ENCODE measurements at regions not wholly inside any gene's neighbourhood (a gene's known extent, or its start where the extent isn't known, plus 50 kb on each side); places are given as distances from the start of the nearest gene placed in this dataset.
"Not testable (repeated sequence)": the region's sequence is repeated elsewhere in the genome, so short reads cannot be mapped to it uniquely, and the experiment has no call there.

DNA sequence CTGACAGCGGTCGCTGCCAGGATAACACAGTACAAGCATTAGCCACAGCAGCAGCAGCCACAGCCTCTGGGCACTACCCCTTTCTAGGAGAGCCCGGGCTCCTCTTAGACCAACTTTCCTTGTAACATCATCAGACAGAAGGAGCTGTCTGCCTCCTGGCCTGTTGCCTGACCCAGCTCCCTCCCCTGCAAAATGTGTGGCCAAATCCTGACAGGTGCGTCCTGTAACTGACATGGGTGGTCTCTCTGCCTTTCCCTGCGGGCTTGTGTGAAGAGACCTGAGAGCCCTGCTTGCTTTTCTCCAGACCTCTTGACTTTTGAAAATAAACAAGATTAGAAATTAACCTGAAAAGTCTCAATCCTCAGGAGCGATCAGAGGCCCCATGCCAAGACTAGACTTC lies 824.9 kb downstream of the RAPGEF2 start:
- Histone ChIP-seq H3K9ac (ENCODE audit: control insufficient read depth, insufficient read depth, low read length) (no peak overlapping the region), H2AFZ (ENCODE audit: control insufficient read depth, low read depth, low read length) (no peak overlapping the region), H3K4me1 (ENCODE audit: control insufficient read depth, insufficient read depth, low read length) (no peaks in the 10 kb centered on the region), H3K4me3 (no peak overlapping the region), H3K79me2 (ENCODE audit: control insufficient read depth, insufficient read depth, low read length) (no peaks in the 10 kb centered on the region), H4K20me1 (ENCODE audit: control insufficient read depth, insufficient read depth) (no peaks in the 10 kb centered on the region), H3K4me2 (ENCODE audit: control insufficient read depth, insufficient read depth) (no peak overlapping the region), H3K9me3 (replicated peaks; ENCODE audit: control insufficient read depth, insufficient read depth, low read length) (no peaks in the 10 kb centered on the region; the same call in 2 of the 3 replicates), H3K27ac (ENCODE audit: control insufficient read depth, insufficient read depth) (no peak overlapping the region), H3K36me3 (ENCODE audit: control insufficient read depth in 2 of 2, insufficient read depth in 2 of 2, low read length in 1 of 2) (no peaks in the 10 kb centered on the region), H3K27me3 (replicated peaks in 1 of 2; ENCODE audit: control insufficient read depth in 2 of 2, insufficient read depth in 2 of 2, low read length in 1 of 2) (no peaks in the 10 kb centered on the region)
- no peak for DNase-seq (ENCODE audit: low read depth, low spot score)
- in situ Hi-C loops (cut with MboI) (no loop called here), intact Hi-C loops (cut with micrococcal nuclease; ENCODE audit: unreplicated experiment) (no loop called here)
- TF ChIP-seq, protein P1, sequence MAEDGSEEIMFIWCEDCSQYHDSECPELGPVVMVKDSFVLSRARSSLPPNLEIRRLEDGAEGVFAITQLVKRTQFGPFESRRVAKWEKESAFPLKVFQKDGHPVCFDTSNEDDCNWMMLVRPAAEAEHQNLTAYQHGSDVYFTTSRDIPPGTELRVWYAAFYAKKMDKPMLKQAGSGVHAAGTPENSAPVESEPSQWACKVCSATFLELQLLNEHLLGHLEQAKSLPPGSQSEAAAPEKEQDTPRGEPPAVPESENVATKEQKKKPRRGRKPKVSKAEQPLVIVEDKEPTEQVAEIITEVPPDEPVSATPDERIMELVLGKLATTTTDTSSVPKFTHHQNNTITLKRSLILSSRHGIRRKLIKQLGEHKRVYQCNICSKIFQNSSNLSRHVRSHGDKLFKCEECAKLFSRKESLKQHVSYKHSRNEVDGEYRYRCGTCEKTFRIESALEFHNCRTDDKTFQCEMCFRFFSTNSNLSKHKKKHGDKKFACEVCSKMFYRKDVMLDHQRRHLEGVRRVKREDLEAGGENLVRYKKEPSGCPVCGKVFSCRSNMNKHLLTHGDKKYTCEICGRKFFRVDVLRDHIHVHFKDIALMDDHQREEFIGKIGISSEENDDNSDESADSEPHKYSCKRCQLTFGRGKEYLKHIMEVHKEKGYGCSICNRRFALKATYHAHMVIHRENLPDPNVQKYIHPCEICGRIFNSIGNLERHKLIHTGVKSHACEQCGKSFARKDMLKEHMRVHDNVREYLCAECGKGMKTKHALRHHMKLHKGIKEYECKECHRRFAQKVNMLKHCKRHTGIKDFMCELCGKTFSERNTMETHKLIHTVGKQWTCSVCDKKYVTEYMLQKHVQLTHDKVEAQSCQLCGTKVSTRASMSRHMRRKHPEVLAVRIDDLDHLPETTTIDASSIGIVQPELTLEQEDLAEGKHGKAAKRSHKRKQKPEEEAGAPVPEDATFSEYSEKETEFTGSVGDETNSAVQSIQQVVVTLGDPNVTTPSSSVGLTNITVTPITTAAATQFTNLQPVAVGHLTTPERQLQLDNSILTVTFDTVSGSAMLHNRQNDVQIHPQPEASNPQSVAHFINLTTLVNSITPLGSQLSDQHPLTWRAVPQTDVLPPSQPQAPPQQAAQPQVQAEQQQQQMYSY (CRISPR knock-in tag; IDR thresholded peaks at IDR 0.05): no peak
- TF ChIP-seq, protein P2, sequence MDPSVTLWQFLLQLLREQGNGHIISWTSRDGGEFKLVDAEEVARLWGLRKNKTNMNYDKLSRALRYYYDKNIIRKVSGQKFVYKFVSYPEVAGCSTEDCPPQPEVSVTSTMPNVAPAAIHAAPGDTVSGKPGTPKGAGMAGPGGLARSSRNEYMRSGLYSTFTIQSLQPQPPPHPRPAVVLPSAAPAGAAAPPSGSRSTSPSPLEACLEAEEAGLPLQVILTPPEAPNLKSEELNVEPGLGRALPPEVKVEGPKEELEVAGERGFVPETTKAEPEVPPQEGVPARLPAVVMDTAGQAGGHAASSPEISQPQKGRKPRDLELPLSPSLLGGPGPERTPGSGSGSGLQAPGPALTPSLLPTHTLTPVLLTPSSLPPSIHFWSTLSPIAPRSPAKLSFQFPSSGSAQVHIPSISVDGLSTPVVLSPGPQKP (IDR thresholded peaks at IDR 0.05; ENCODE audit: low read depth, low read length): no peak
- no peak for TF ChIP-seq CBX3 (IDR thresholded peaks at IDR 0.05; ENCODE audit: borderline replicate concordance, low read depth)
- ChIA-PET SMC1A (ENCODE audit: uncharacterized antibody, unreplicated experiment) (no interaction called here), CTCF (interaction anchor here (0.6 kb wide), 1 partner anchor 1516 kb away, joined by 3 read pairs; no protein-coding TSS in a partner anchor), RAD21 (ENCODE audit: unreplicated experiment) (no interaction called here), POLR2A (no interaction called here)
- FAIRE-seq: no peak
- WGBS (ENCODE audit: insufficient coverage, insufficient replicate concordance, low lambda C conversion rate, missing lambda C conversion rate): 22% methylated on average over 6 of the region's 6 CpGs
- BruUV-seq (replicated peaks): no TSS peak
- no peak for ATAC-seq

DNA sequence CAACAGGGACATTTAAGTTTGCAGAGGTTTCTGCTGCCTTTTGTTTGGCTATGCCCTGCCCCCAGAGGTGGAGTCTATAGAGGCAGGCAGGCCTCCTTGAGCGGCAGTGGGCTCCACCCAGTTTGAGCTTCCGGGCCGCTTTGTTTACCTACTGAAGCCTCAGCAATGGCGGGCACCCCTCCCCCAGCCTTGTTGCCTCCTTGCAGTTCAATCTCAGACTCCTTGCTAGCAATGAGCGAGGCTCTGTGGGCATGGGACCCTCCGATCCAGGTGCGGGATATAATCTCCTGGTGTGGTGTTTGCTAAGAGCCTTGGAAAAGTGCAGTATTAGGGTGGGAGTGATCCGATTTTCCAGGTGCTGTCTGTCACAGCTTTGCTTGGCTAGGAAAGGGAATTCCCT lies 831.7 kb downstream of the RAPGEF2 start:
- DNase-seq (ENCODE audit: low read depth, low spot score); intact Hi-C loops (cut with micrococcal nuclease; ENCODE audit: unreplicated experiment); H3K27me3 ChIP-seq (replicated peaks in 1 of 2; ENCODE audit: control insufficient read depth in 2 of 2, insufficient read depth in 2 of 2, low read length in 1 of 2); BruUV-seq (replicated peaks); FAIRE-seq; H4K20me1 ChIP-seq (ENCODE audit: control insufficient read depth, insufficient read depth); RAD21 ChIA-PET (ENCODE audit: unreplicated experiment); H3K4me2 ChIP-seq (ENCODE audit: control insufficient read depth, insufficient read depth); H3K9me3 ChIP-seq (replicated peaks; ENCODE audit: control insufficient read depth, insufficient read depth, low read length); H3K4me3 ChIP-seq; CTCF ChIA-PET; POLR2A ChIA-PET; H3K4me1 ChIP-seq (ENCODE audit: control insufficient read depth, insufficient read depth, low read length); H3K27ac ChIP-seq (ENCODE audit: control insufficient read depth, insufficient read depth); SMC1A ChIA-PET (ENCODE audit: uncharacterized antibody, unreplicated experiment); ATAC-seq; H3K9ac ChIP-seq (ENCODE audit: control insufficient read depth, insufficient read depth, low read length); H3K36me3 ChIP-seq (ENCODE audit: control insufficient read depth in 2 of 2, insufficient read depth in 2 of 2, low read length in 1 of 2); in situ Hi-C loops (cut with MboI); H2AFZ ChIP-seq (ENCODE audit: control insufficient read depth, low read depth, low read length); H3K79me2 ChIP-seq (ENCODE audit: control insufficient read depth, insufficient read depth, low read length): not testable (repeated sequence)
- 58% methylated on average over 8 of the region's 8 CpGs for WGBS (ENCODE audit: insufficient coverage, insufficient replicate concordance, low lambda C conversion rate, missing lambda C conversion rate)
